Panc1 (cell line): ENCODE measurements at regions not wholly inside any gene's neighbourhood (a gene's known extent, or its start where the extent isn't known, plus 50 kb on each side); places are given as distances from the start of the nearest gene placed in this dataset.

Source experiments
- ATAC-seq: fragments of 200-7000 bp; cut with Tn5 transposase; 2 replicates; pipeline ENCODE4 v1.9.1; 2020; ENCODE audit warnings: mild to moderate bottlenecking, moderate library complexity
- BruUV-seq: library from RNA; stranded (reverse); fragments of 400-500 nt; replicated peaks from 2 replicates; lab custom pipeline; 2021; lab: Mats Ljungman, UMichigan
- CTCF ChIA-PET: fragments of 300-600 bp; sonication (Branson Sonifier 250); formaldehyde crosslinking; loops from one replicate; lab custom pipeline; 2022; ENCODE audit warnings: antibody characterized with exemption; lab: Charles Lee
- POLR2A ChIA-PET: fragments of 300-600 bp; sonication (Branson Sonifier 250); formaldehyde crosslinking; loops from one replicate; lab custom pipeline; 2022; ENCODE audit warnings: antibody characterized with exemption; lab: Charles Lee
- DNase-seq: peaks from one replicate; pipeline ENCODE4 v3.0.0-alpha.2; 2010; ENCODE audit warnings: low read depth, low spot score
- H3K27ac ChIP-seq: 2 replicates; pipeline ENCODE4 v1.5.1; 2011; ENCODE audit warnings: mild to moderate bottlenecking, low read length, inconsistent platforms
- H3K27me3 ChIP-seq: fragments of 200-500 bp; sonication (Bioruptor generic); 2 replicates; pipeline ENCODE4 v1.6.0; 2014; ENCODE audit warnings: low read length, inconsistent platforms; ENCODE audit not compliant: control insufficient read depth, insufficient read depth
- H3K36me3 ChIP-seq: fragments of 200-500 bp; sonication (Bioruptor generic); 2 replicates; pipeline ENCODE4 v1.5.1; 2014; ENCODE audit warnings: inconsistent platforms, mild to moderate bottlenecking, low read length, moderate library complexity; ENCODE audit not compliant: control insufficient read depth, insufficient read depth
- H3K4me1 ChIP-seq: 2 replicates; pipeline ENCODE4 v1.5.1; 2011; ENCODE audit warnings: inconsistent platforms, mild to moderate bottlenecking, low read length, moderate library complexity; ENCODE audit not compliant: control insufficient read depth, insufficient read depth
- H3K4me3 ChIP-seq, 2 experiments: 2 replicates each; pipeline ENCODE4 v1.5.1; 2011 to 2012; ENCODE audit warnings: low read depth in 2 of 2, low read length in 2 of 2, mild to moderate bottlenecking in 2 of 2, inconsistent platforms in 1 of 2, moderate library complexity in 1 of 2
- H3K9me3 ChIP-seq: fragments of 200-500 bp; sonication (Bioruptor generic); 2 replicates; pipeline ENCODE4 v1.5.1; 2014; ENCODE audit warnings: low read depth, mild to moderate bottlenecking, inconsistent platforms, low read length, moderate library complexity; ENCODE audit not compliant: control insufficient read depth, insufficient read depth
- POLR2AphosphoS5 ChIP-seq: IDR thresholded peaks from 2 replicates; pipeline ENCODE4 v1.6.1; 2012; ENCODE audit warnings: mild to moderate bottlenecking, low read depth, low read length, moderate library complexity
- SIN3A ChIP-seq: IDR thresholded peaks from 2 replicates; pipeline ENCODE4 v1.6.1; 2012; ENCODE audit warnings: low read depth, mild to moderate bottlenecking, low read length, moderate library complexity, borderline replicate concordance; ENCODE audit not compliant: insufficient read depth
- TCF7L2 ChIP-seq: IDR thresholded peaks from 2 replicates; pipeline ENCODE4 v1.6.1; 2011; ENCODE audit warnings: mild to moderate bottlenecking, low read depth, low read length, inconsistent platforms
- in situ Hi-C: cut with HindIII; loops from 2 replicates; pipeline ENCODE4 v1.10.0; 2016; ENCODE audit warnings: low sequenced_read_pairs, low pct_unique_long_range_greater_than_20kb
- intact Hi-C: fragments of 100-400 bp; cut with micrococcal nuclease; formaldehyde crosslinking; loops from one replicate; pipeline ENCODE4 v1.10.0; 2022; ENCODE audit not compliant: unreplicated experiment
- TF ChIP-seq, protein P1 (sequence below), 2 experiments: IDR thresholded peaks; 2 replicates each; pipeline ENCODE4 v1.6.1; 2011 to 2012; ENCODE audit warnings: low read depth in 2 of 2, control low read depth in 1 of 2, low read length in 1 of 2, mild to moderate bottlenecking in 1 of 2, moderate library complexity in 1 of 2; ENCODE audit not compliant: insufficient read depth in 1 of 2
- TF ChIP-seq, protein P2 (sequence below): fragments of 450-650 bp; IDR thresholded peaks from 2 replicates; pipeline ENCODE4 v1.5.1; 2017; ENCODE audit warnings: mild to moderate bottlenecking

DNA sequence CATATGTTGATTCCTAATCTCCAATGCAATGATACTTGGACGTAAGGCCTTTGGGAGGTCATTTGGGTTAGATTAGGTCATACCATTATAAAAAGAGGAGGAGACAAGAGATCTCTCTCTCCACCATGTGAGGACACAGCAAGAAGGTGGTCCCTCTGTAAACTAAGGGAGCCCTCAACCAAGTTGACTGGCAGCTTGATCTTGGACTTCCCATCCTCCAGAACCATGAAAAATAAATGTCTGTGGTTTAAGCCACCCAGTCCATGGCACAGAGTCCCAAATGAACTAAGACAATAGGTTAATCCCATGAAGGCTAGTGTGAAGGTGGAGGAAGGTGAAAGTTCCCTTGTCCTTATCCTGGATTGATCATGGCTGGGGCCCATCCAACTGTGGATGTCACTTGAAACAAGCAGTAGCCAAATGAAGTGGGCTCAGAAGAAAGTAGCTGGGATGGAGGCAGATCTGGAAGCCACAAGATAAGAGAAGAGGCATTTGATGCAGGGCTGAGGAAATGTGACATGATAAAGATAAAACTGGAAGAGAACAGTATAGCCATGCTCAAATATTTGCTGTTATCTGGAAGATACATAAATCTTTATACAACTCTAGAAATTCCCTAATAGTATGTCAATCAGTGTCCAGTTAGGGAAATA lies 99.9 kb downstream of the BANF2 start:
- ATAC-seq (no peak), DNase-seq (no peak)
- ChIA-PET POLR2A (no interaction called here), CTCF (no interaction called here)
- no peaks in the 10 kb centered on the region for H3K9me3 ChIP-seq
- no peak overlapping the region for H3K27ac ChIP-seq
- in situ Hi-C loops = no loop called here
- no peaks in the 10 kb centered on the region; the same call in 1 of the 2 replicates for H3K4me1 ChIP-seq
- no TSS peak for BruUV-seq
- no peaks in the 10 kb centered on the region for H3K27me3 ChIP-seq
- intact Hi-C loops = no loop called here
- TF ChIP-seq, protein P1, sequence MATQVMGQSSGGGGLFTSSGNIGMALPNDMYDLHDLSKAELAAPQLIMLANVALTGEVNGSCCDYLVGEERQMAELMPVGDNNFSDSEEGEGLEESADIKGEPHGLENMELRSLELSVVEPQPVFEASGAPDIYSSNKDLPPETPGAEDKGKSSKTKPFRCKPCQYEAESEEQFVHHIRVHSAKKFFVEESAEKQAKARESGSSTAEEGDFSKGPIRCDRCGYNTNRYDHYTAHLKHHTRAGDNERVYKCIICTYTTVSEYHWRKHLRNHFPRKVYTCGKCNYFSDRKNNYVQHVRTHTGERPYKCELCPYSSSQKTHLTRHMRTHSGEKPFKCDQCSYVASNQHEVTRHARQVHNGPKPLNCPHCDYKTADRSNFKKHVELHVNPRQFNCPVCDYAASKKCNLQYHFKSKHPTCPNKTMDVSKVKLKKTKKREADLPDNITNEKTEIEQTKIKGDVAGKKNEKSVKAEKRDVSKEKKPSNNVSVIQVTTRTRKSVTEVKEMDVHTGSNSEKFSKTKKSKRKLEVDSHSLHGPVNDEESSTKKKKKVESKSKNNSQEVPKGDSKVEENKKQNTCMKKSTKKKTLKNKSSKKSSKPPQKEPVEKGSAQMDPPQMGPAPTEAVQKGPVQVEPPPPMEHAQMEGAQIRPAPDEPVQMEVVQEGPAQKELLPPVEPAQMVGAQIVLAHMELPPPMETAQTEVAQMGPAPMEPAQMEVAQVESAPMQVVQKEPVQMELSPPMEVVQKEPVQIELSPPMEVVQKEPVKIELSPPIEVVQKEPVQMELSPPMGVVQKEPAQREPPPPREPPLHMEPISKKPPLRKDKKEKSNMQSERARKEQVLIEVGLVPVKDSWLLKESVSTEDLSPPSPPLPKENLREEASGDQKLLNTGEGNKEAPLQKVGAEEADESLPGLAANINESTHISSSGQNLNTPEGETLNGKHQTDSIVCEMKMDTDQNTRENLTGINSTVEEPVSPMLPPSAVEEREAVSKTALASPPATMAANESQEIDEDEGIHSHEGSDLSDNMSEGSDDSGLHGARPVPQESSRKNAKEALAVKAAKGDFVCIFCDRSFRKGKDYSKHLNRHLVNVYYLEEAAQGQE (IDR thresholded peaks at IDR 0.05; ENCODE audit: insufficient read depth in 1 of 2, low read depth in 2 of 2, low read length in 1 of 2) = no peak
- no peak for TF ChIP-seq POLR2AphosphoS5
- no peak for TF ChIP-seq SIN3A
- no peaks in the 10 kb centered on the region for H3K36me3 ChIP-seq
- no peak overlapping the region for H3K4me3 ChIP-seq

DNA sequence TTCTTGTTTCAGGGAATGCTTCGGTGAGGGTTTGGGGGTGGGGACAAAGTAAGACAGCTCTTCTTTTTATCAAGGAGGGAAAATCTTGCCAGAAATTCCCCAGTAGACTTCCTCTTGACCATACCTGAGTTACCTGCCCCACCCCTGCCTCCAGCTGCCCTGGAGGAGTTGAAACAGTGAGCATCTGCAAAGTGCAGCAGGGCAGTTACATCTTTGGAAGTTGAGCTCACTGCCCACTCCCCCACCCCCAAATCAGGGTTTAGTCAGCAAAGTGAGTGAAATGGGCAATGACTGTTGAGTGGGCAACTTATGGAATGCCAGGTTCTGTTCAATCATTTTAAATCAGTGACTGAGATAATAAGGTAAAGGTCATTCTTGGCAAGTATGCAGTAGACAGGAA lies 98.8 kb downstream of the BANF2 start:
- DNase-seq (no peak), ATAC-seq (no peak)
- Histone ChIP-seq H3K27me3 (no peaks in the 10 kb centered on the region), H3K36me3 (no peaks in the 10 kb centered on the region), H3K9me3 (no peaks in the 10 kb centered on the region), H3K27ac (no peak overlapping the region), H3K4me1 (no peaks in the 10 kb centered on the region; the same call in 1 of the 2 replicates), H3K4me3 (no peak overlapping the region)
- TF ChIP-seq, protein P1 (IDR thresholded peaks at IDR 0.05; ENCODE audit: insufficient read depth in 1 of 2, low read depth in 2 of 2, low read length in 1 of 2) = no peak
- TF ChIP-seq TCF7L2 (no peak), POLR2AphosphoS5 (no peak), SIN3A (no peak)
- TF ChIP-seq, protein P2, sequence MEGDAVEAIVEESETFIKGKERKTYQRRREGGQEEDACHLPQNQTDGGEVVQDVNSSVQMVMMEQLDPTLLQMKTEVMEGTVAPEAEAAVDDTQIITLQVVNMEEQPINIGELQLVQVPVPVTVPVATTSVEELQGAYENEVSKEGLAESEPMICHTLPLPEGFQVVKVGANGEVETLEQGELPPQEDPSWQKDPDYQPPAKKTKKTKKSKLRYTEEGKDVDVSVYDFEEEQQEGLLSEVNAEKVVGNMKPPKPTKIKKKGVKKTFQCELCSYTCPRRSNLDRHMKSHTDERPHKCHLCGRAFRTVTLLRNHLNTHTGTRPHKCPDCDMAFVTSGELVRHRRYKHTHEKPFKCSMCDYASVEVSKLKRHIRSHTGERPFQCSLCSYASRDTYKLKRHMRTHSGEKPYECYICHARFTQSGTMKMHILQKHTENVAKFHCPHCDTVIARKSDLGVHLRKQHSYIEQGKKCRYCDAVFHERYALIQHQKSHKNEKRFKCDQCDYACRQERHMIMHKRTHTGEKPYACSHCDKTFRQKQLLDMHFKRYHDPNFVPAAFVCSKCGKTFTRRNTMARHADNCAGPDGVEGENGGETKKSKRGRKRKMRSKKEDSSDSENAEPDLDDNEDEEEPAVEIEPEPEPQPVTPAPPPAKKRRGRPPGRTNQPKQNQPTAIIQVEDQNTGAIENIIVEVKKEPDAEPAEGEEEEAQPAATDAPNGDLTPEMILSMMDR = no peak
- ChIA-PET POLR2A (no interaction called here), CTCF (no interaction called here)
- in situ Hi-C loops = no loop called here
- BruUV-seq = no TSS peak
- intact Hi-C loops = no loop called here
